SK-N-SH treated with all-trans-retinoic acid at 6 μM for 48 hours (cell line): ENCODE measurements at regions not wholly inside any gene's neighbourhood (a gene's known extent, or its start where the extent isn't known, plus 50 kb on each side); places are given as distances from the start of the nearest gene placed in this dataset.

Experiments used
- BACH2 ChIP-seq: fragments of 250-450 bp; sonication (Bioruptor Pico); IDR thresholded peaks from 2 replicates; pipeline ENCODE4 v1.9.0; 2021; ENCODE audit warnings: mild to moderate bottlenecking, borderline replicate concordance
- CSDC2 ChIP-seq: fragments of 250-450 bp; sonication (Bioruptor Pico); IDR thresholded peaks from 2 replicates; pipeline ENCODE4 v1.5.0; 2020; ENCODE audit warnings: mild to moderate bottlenecking, moderate library complexity
- GLIS3 ChIP-seq: fragments of 250-450 bp; sonication (Bioruptor Pico); IDR thresholded peaks from 2 replicates; pipeline ENCODE4 v1.5.0; 2020; ENCODE audit warnings: mild to moderate bottlenecking, moderate library complexity
- OSR1 ChIP-seq: fragments of 250-450 bp; sonication (Bioruptor Pico); IDR thresholded peaks from 2 replicates; pipeline ENCODE4 v1.8.0; 2022; ENCODE audit warnings: moderate library complexity, mild to moderate bottlenecking, inconsistent platforms
- PPARA ChIP-seq: fragments of 250-450 bp; sonication (Bioruptor Pico); IDR thresholded peaks from 2 replicates; pipeline ENCODE4 v1.5.0; 2020; ENCODE audit warnings: mild to moderate bottlenecking, borderline replicate concordance
- TCF4 ChIP-seq: fragments of 250-450 bp; sonication (Bioruptor Pico); IDR thresholded peaks from 2 replicates; pipeline ENCODE4 v1.8.0; 2021; ENCODE audit warnings: mild to moderate bottlenecking, moderate library complexity, borderline replicate concordance
- ZC3H10 ChIP-seq: fragments of 250-450 bp; sonication (Bioruptor Pico); IDR thresholded peaks from 2 replicates; pipeline ENCODE4 v1.5.1; 2021; ENCODE audit warnings: mild to moderate bottlenecking, moderate library complexity
- ZFP30 ChIP-seq: fragments of 450-650 bp; formaldehyde crosslinking; IDR thresholded peaks from 2 replicates; pipeline ENCODE4 v1.5.0; 2022; ENCODE audit warnings: mild to moderate bottlenecking, moderate library complexity
- ZNF8 ChIP-seq: fragments of 450-650 bp; formaldehyde crosslinking; IDR thresholded peaks from 2 replicates; pipeline ENCODE4 v1.5.0; 2020; ENCODE audit warnings: mild to moderate bottlenecking, moderate library complexity
- TF ChIP-seq, protein P1 (sequence below): fragments of 250-450 bp; sonication (Bioruptor Pico); IDR thresholded peaks from 2 replicates; pipeline ENCODE4 v1.5.1; 2020; ENCODE audit warnings: low read depth, mild to moderate bottlenecking, moderate library complexity
- TF ChIP-seq, protein P2 (sequence below): fragments of 250-450 bp; sonication (Bioruptor Pico); IDR thresholded peaks from 2 replicates; pipeline ENCODE4 v1.5.0; 2020; ENCODE audit warnings: mild to moderate bottlenecking, moderate library complexity

DNA sequence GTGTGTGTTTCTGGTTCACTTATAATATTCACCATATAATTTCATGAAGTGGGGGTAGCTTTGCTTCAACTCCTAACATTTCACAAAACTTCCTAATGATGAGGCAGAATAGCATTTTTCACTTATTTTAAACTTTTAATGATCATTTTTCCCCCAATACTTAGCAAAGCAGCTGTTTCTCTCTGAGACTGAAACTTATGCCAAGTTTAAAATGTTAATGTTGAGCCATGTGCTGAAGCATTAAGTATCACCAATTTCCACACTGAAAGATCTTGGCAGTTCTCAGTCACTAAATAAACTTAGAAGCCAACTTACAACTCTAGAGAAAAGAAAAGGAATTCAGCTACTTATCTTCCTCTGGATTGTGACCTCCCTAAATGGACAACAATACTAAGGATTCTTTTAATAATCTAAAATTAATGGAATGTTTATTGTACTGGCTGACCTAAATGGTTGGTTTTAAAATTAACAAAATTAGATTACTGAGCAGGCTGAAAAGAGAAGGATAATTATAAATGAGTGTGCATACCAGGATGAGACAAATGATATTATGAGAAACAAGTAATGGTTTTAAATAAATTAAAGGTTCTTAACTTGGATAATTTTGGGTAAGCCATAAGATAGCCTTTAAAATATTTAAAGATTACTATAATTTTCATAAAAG lies 1429.4 kb upstream of the ADGRL3 start:
- TF ChIP-seq GLIS3 = no peak
- no peak for TF ChIP-seq PPARA
- TF ChIP-seq TCF4 = no peak
- no peak for TF ChIP-seq ZC3H10
- no peak for TF ChIP-seq CSDC2 (CRISPR knock-in tag)
- TF ChIP-seq, protein P1, sequence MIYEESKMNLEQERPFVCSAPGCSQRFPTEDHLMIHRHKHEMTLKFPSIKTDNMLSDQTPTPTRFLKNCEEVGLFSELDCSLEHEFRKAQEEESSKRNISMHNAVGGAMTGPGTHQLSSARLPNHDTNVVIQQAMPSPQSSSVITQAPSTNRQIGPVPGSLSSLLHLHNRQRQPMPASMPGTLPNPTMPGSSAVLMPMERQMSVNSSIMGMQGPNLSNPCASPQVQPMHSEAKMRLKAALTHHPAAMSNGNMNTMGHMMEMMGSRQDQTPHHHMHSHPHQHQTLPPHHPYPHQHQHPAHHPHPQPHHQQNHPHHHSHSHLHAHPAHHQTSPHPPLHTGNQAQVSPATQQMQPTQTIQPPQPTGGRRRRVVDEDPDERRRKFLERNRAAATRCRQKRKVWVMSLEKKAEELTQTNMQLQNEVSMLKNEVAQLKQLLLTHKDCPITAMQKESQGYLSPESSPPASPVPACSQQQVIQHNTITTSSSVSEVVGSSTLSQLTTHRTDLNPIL (CRISPR knock-in tag) = 0 out of 2 replicates have a peak, but pooled peaks have one; percentile 33
- no peak for TF ChIP-seq ZNF8
- TF ChIP-seq, protein P2, sequence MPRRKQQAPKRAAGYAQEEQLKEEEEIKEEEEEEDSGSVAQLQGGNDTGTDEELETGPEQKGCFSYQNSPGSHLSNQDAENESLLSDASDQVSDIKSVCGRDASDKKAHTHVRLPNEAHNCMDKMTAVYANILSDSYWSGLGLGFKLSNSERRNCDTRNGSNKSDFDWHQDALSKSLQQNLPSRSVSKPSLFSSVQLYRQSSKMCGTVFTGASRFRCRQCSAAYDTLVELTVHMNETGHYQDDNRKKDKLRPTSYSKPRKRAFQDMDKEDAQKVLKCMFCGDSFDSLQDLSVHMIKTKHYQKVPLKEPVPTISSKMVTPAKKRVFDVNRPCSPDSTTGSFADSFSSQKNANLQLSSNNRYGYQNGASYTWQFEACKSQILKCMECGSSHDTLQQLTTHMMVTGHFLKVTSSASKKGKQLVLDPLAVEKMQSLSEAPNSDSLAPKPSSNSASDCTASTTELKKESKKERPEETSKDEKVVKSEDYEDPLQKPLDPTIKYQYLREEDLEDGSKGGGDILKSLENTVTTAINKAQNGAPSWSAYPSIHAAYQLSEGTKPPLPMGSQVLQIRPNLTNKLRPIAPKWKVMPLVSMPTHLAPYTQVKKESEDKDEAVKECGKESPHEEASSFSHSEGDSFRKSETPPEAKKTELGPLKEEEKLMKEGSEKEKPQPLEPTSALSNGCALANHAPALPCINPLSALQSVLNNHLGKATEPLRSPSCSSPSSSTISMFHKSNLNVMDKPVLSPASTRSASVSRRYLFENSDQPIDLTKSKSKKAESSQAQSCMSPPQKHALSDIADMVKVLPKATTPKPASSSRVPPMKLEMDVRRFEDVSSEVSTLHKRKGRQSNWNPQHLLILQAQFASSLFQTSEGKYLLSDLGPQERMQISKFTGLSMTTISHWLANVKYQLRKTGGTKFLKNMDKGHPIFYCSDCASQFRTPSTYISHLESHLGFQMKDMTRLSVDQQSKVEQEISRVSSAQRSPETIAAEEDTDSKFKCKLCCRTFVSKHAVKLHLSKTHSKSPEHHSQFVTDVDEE (CRISPR knock-in tag) = 0 out of 2 replicates have a peak, but pooled peaks have one; percentile 58
- no peak for TF ChIP-seq OSR1 (CRISPR knock-in tag)
- no peak for TF ChIP-seq ZFP30 (CRISPR knock-in tag)
- TF ChIP-seq BACH2 (CRISPR knock-in tag) = no peak
